Lung microvascular endothelial cell (primary cell): ENCODE measurements at regions not wholly inside any gene's neighbourhood (a gene's known extent, or its start where the extent isn't known, plus 50 kb on each side); places are given as distances from the start of the nearest gene placed in this dataset.
"Not testable (repeated sequence)": the region's sequence is repeated elsewhere in the genome, so short reads cannot be mapped to it uniquely, and the experiment has no call there.

Experiments used
- DNase-seq, 2 donors: peaks; one replicate each; pipeline versions ENCODE4 v3.0.0 to v3.0.0-alpha.2; 2010; ENCODE audit warnings: low read depth in 2 of 2

GRCh38 chr11:109677231-109677630 lies 255.2 kb downstream of the C11orf87 start:
- DNase-seq, result no peak

- no peak for DNase-seq
Observed at GRCh38 chr11:109677876-109678275, 255.9 kb downstream of the C11orf87 start.

- DNase-seq, result no peak
Observed at GRCh38 chr11:109680127-109680526, 258.1 kb downstream of the C11orf87 start.

- not testable (repeated sequence) for DNase-seq
Observed at GRCh38 chr11:109682788-109683187, 260.8 kb downstream of the C11orf87 start.

GRCh38 chr11:109695696-109696095 lies 273.7 kb downstream of the C11orf87 start:
- peak in 1 of 2 donors; percentile 6 for DNase-seq

- peak in 1 of 2 donors; percentile 5 for DNase-seq
Observed at GRCh38 chr11:109696191-109696897, 274.4 kb downstream of the C11orf87 start.

GRCh38 chr11:109697140-109697843 lies 275.3 kb downstream of the C11orf87 start:
- peak; percentile 64 to 70 for DNase-seq

GRCh38 chr11:109698237-109698636 lies 276.2 kb downstream of the C11orf87 start:
- no peak for DNase-seq

- no peak for DNase-seq
Observed at GRCh38 chr11:109704432-109704831, 282.4 kb downstream of the C11orf87 start.

- no peak for DNase-seq
Observed at GRCh38 chr11:109706945-109707344, 285.0 kb downstream of the C11orf87 start.

- no peak for DNase-seq
Observed at GRCh38 chr11:109707411-109707810, 285.4 kb downstream of the C11orf87 start.

GRCh38 chr11:109708184-109708583 lies 286.2 kb downstream of the C11orf87 start:
- DNase-seq, result no peak

GRCh38 chr11:109714444-109714843 lies 292.5 kb downstream of the C11orf87 start:
- DNase-seq, result not testable (repeated sequence)

GRCh38 chr11:109715424-109715823 lies 293.4 kb downstream of the C11orf87 start:
- DNase-seq, result not testable (repeated sequence)

GRCh38 chr11:109726061-109726460 lies 304.1 kb downstream of the C11orf87 start:
- no peak for DNase-seq

GRCh38 chr11:109728056-109728455 lies 306.1 kb downstream of the C11orf87 start:
- peak in 1 of 2 donors; percentile 28 for DNase-seq

GRCh38 chr11:109729761-109730160 lies 307.8 kb downstream of the C11orf87 start:
- DNase-seq, result no peak

- DNase-seq, result no peak
Observed at GRCh38 chr11:109730669-109731068, 308.7 kb downstream of the C11orf87 start.

GRCh38 chr11:109731451-109731850 lies 309.5 kb downstream of the C11orf87 start:
- no peak for DNase-seq

- DNase-seq, result no peak
Observed at GRCh38 chr11:109733245-109733644, 311.3 kb downstream of the C11orf87 start.

GRCh38 chr11:109734566-109734965 lies 312.6 kb downstream of the C11orf87 start:
- no peak for DNase-seq

- no peak for DNase-seq
Observed at GRCh38 chr11:109735128-109735527, 313.1 kb downstream of the C11orf87 start.

- DNase-seq, result no peak
Observed at GRCh38 chr11:109739379-109739778, 317.4 kb downstream of the C11orf87 start.
